HG02852 (cell line): ENCODE measurements at regions not wholly inside any gene's neighbourhood (a gene's known extent, or its start where the extent isn't known, plus 50 kb on each side); places are given as distances from the start of the nearest gene placed in this dataset.

Experiments used
- ATAC-seq: cut with Tn5 transposase; IDR thresholded peaks from one replicate; pipeline ENCODE4 v1.9.1; 2021; ENCODE audit warnings: mild to moderate bottlenecking, moderate library complexity; ENCODE audit not compliant: unreplicated experiment

- no peak for ATAC-seq
Observed at GRCh38 chr1:163794551-163794950, 472.8 kb downstream of the NUF2 start.

DNA sequence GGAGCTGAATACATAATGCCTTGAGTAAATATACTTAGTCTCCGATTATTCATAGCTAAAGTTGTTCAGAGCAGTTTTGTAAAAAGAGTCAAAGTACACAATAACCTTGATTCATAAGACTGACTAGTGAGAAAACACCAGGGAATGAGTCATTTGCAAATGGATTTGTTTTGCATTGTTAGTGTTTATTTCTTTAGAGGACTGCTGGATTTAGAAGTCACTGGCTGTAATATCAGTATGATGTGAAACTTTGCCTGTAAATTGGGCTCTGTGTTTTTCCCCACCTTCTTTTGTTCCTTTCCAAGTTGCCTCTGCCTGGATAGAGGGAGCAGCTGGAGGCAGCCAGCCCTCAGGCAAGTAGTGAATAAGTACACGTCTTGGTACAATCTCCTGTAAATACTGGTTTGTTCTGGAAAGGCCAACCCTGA lies 474.7 kb downstream of the NUF2 start:
- ATAC-seq, result no peak

DNA sequence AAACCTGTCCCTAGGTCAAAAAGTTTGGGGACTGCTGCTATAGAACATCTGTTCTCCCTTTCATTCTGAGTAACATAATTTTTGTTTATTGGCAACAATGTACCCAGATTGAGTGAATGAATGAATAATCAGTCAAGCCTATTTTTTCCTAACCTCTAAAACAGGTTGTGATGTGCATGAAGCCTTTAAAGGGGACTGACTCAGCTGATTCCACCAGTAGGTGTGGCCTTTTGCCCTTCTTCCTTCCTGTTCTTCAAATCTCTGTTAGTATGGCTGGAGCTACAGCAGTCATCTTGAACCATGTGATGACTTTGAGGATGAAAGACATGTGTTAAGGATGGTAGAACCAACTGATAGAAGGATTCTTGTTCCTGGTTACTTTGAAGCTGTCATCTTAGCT lies 476.1 kb downstream of the NUF2 start:
- no peak for ATAC-seq

- no peak for ATAC-seq
Observed at GRCh38 chr1:163799190-163799805, 477.5 kb downstream of the NUF2 start.

DNA sequence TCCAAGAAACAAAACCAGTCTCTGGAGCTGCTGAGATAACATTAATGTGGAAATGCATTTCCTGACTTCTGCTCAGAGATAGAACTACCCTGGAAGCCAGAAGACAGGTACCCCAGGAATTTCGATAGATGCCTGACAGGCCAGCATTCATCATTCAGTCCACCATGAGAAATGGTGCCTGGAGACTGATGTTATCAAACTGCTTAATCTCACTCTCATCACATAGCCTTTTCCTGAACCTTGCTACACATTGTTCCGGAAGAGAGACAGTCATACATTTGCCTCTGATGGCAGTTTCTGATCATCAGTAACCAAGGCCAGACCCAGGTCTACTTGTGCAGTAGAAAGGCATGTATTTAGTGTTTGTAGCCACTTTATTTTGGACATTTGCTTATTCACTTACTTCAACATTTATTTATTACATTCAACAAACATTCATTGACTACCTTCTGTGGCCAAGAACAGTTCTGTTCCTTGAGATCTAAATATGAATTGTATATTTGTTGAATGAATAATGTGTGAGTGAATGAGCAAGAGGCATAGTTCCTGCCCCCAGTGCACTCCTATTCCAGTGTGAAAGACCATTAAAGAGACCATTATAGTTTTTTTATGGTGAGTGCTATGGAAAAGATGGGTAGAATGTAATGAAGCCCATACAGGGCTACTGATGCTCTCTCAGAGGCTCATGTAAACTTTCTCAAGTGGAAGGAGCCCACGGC lies 485.7 kb downstream of the NUF2 start:
- ATAC-seq, result no peak

- no peak for ATAC-seq
Observed at GRCh38 chr1:163813251-163813650, 491.5 kb downstream of the NUF2 start.

DNA sequence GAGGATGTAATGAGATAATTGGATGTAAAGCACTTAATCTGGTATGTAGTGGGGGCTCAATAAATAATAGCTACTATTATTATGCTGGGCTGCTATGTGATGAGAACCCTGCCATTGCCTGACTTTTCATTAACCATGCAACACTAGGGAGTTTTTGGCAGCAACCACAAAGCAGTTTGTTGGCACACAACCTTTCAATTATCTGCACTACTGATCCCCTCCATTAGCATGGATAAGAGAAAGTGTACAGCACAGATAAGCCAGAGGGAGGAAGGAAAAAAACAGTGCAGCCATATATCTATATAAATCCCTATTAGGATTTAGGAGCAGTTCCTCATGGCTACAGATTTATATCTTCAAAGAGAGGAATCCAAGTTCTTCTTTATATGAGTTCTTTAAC lies 498.5 kb downstream of the NUF2 start:
- ATAC-seq, result no peak

- ATAC-seq, result no peak
Observed at GRCh38 chr1:163820766-163821165, 499.0 kb downstream of the NUF2 start.

DNA sequence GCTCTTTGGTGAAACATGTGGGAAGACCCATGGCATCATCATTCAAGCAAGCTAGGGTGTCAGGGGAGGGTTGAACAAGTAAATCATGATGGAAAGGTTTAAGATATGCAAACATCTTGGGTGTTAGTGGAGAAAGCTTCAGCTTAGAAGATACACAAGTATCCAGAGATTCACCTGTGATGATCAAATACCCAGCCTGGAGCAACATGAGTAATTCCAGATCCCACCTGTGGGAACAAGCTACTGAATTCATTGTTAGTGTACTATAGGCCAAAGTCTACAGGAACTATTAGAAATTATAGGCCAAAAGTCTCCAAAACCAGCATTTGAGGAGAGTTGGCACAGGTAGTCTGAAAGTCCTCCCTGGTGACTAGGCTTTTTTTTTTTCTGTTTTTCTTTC lies 499.9 kb downstream of the NUF2 start:
- ATAC-seq, result no peak

DNA sequence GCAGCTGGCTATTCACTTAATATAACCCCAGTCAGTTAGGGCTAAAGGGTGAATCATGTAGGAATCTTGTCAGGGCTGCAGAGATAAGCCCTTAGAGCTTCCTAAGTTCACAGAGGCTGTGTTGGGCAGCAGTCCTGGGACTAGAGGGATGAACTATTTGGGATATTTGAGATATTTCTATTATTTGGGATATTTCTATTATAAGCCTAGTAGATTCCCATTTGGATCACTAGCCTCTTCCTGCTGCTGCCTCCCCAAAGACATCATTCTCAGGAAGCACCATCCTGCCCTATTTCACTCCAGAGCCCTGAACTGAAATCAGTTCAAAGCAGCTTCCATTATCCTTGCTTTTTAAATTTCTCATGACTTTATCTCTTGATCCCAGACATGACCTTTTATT lies 501.3 kb downstream of the NUF2 start:
- ATAC-seq, result no peak

DNA sequence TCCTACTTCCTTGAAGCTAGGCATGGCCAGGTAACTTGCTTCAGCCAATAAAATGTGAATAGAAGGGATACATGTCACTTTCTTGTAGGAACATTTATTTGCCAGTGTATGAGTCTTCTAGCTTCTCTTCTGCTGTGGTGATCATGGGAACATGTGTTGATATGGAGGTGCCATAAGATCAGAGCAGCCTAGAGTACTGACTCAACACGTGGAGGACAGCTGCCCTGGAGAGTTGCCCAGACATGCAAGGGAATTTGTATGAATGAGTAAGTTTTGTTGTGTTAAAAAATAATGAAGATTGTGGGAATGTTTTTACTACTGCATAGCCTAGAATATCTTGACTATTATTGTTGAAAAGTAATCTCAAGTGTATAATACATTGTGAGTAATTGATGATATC lies 502.3 kb downstream of the NUF2 start:
- ATAC-seq, result no peak

DNA sequence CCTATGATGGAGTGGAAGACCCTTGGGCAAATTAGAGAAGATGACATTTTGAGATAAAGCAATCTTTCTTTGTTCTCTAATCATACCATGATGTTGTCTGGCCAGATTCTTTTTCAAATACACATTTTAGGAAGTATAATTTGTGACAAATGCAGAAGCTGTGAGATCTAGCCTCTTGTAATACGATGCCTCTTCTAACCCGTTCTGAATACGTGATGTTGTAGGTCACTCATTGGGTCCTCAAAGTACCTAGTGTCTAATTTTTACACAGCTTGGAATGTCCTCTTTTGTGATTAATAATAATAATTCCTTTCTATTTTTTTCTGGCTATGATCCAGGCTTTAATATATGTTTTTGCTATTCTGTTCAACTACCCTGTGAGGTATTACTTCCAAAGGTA lies 502.7 kb downstream of the NUF2 start:
- ATAC-seq, result no peak

DNA sequence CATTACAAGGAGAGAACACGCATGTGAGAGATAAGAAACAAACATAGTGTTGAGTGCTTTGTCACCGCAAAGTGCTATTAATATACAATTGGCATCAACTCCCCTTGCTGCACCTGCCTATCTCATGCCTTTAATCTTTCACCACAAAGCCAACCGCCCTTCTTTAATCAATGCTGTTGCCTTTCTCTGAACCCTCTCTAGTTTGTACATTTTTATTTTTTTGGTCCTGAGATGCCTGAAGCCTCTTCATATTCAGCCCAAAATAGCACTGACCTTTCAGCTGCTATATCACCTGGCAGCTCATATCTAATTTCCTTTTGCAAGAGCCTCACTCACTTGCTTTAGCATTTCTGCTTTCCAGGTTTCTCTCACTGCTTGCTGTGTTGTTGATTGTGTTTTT lies 504.7 kb downstream of the NUF2 start:
- no peak for ATAC-seq

DNA sequence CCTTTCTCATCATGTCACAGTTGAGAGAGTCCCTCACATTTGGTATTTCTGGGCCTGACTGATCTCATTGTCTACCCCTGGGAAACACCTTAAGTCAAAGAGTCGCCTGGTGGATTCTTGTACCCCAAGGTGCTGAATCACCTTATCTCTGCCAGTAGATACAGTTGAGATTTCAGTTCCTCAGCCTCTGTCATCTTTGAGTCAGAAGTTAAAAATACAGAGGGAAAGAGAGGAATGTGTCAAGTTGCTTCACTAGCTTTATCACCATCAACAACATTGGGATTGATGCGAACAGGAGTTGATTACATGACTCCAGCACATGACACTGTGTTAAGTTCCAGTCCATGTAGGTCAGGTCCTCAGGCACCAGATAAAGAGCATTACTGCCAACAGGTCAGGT lies 513.0 kb downstream of the NUF2 start:
- ATAC-seq, result no peak

- ATAC-seq, result no peak
Observed at GRCh38 chr1:163836481-163836880, 514.7 kb downstream of the NUF2 start.

- ATAC-seq, result no peak
Observed at GRCh38 chr1:163837206-163837605, 515.5 kb downstream of the NUF2 start.

- no peak for ATAC-seq
Observed at GRCh38 chr1:163842571-163842970, 520.8 kb downstream of the NUF2 start.

DNA sequence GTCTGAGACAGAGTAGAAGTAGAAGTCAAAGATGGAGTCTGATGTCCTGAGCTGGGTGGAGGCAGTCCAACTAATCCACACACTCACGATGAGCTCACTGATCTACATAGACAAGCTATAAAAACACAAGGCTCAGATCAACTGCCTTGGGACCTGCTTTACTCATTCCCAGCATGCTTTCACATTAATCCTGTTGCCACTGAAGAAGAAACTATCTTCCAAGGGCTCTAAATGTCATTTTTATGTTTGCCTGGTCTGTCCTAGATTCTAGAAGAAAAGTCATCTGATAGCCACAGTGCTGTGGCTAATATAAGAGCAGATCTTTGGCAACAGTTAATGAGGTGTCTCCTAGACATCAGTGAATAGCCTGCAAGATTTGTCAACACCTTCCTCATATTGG lies 522.7 kb downstream of the NUF2 start:
- ATAC-seq, result no peak

DNA sequence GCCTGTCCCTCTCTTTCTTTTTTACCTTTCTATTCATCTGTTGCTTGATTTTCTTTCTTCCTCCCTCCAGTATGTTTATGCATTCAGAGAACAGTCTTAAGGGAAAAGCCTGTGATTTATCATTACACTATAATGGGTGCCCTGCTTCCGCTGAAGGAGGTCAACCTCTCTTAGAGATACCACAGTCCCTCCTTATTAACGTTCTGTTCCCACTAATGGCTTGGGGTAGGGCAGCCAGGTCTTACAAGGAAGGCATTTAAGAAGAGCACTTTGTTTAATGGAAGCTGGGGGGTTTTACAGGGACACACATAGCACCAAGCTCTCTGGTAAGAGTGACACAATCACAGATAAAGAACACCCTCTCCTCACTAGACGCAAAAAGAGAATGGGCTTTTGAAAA lies 523.5 kb downstream of the NUF2 start:
- ATAC-seq, result no peak

GRCh38 chr1:163863731-163864130 lies 542.0 kb downstream of the NUF2 start:
- ATAC-seq, result no peak

DNA sequence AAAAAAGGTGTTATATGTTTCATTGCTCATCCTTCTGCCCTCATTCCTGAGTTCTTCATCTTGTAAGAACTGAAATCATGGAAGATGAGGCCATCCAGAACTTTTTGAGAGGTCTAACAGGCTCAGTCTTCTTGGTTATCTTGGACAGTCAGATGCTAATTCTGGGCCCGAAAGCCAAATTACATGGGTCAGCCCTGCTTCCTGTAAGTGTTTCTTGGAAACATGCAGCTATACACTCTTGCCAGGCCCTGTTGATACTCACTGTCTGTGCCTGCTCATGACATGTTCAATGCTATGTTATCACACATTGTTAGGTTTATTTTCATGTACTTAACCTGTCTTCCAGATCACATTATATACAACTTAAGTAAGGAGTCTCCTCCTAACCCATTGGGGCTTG lies 542.5 kb downstream of the NUF2 start:
- no peak for ATAC-seq

GRCh38 chr1:163866564-163866963 lies 544.8 kb downstream of the NUF2 start:
- no peak for ATAC-seq

DNA sequence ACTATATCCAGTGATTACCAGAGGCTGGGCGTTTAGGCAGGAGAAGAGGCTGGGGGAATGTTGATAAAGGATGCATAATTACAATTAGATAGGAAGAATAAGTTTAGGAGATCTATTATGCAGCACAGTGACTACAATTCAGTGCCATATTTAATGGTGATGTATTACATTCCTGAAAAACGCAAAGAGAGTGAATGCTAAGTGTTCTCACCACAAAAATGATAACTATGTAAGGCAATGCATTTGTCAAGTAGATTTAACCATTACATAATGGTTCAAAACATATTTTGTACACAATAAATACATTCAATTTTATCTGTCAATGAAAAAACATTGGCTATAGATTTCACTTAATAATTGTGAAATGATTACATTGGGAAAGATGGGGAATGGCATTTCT lies 548.9 kb downstream of the NUF2 start:
- ATAC-seq, result no peak
